PC-3 (cell line): ENCODE measurements at regions not wholly inside any gene's neighbourhood (a gene's known extent, or its start where the extent isn't known, plus 50 kb on each side); places are given as distances from the start of the nearest gene placed in this dataset.
A peak's percentile ranks its signal among the peaks of the same experiment; 100 is the strongest.

Experiments
- ATAC-seq: fragments of 200-7000 bp; cut with Tn5 transposase; 2 replicates; pipeline ENCODE4 v1.9.1; 2020; ENCODE audit warnings: mild to moderate bottlenecking, moderate library complexity
- BruUV-seq: library from RNA; stranded (reverse); fragments of 400-500 nt; replicated peaks from 2 replicates; lab custom pipeline; 2021; lab: Mats Ljungman, UMichigan
- CTCF ChIA-PET: fragments of 300-600 bp; sonication (Branson Sonifier 250); formaldehyde crosslinking; loops from one replicate; lab custom pipeline; 2022; ENCODE audit warnings: antibody characterized with exemption; lab: Charles Lee
- POLR2A ChIA-PET: fragments of 300-600 bp; sonication (Branson Sonifier 250); formaldehyde crosslinking; loops from one replicate; lab custom pipeline; 2022; ENCODE audit warnings: antibody characterized with exemption; ENCODE audit not compliant: unreplicated experiment; lab: Charles Lee
- DNase-seq: peaks from one replicate; pipeline ENCODE4 v3.0.0-alpha.2; 2015
- H2AFZ ChIP-seq: fragments of 300-600 bp; sonication (generic); 2 replicates; pipeline ENCODE4 v1.6.0; 2016; ENCODE audit warnings: antibody characterized with exemption, low read length
- H3F3A ChIP-seq: fragments of 300-600 bp; sonication (generic); one replicate; pipeline ENCODE4 v1.6.0; 2017; ENCODE audit warnings: antibody characterized with exemption, low read length, control low read depth, mild to moderate bottlenecking; ENCODE audit not compliant: unreplicated experiment
- H3K27ac ChIP-seq: fragments of 300-600 bp; sonication (generic); 2 replicates; pipeline ENCODE4 v1.5.1; 2016; ENCODE audit warnings: mild to moderate bottlenecking, low read length
- H3K27me3 ChIP-seq: fragments of 300-600 bp; sonication (generic); 2 replicates; pipeline ENCODE4 v1.6.1; 2016; ENCODE audit warnings: low read length, mixed read lengths
- H3K36me3 ChIP-seq: fragments of 300-600 bp; sonication (generic); 2 replicates; pipeline ENCODE4 v1.6.1; 2016; ENCODE audit warnings: low read depth, mixed run types, low read length, mixed read lengths
- H3K4me1 ChIP-seq: fragments of 300-600 bp; sonication (generic); 2 replicates; pipeline ENCODE4 v1.5.1; 2016; ENCODE audit warnings: low read length; ENCODE audit not compliant: insufficient read depth
- H3K4me2 ChIP-seq: fragments of 300-600 bp; sonication (generic); 2 replicates; pipeline ENCODE4 v1.6.0; 2016; ENCODE audit warnings: low read length
- H3K4me3 ChIP-seq: fragments of 300-600 bp; sonication (generic); 2 replicates; pipeline ENCODE4 v1.5.1; 2016; ENCODE audit warnings: mild to moderate bottlenecking, low read length, mixed read lengths
- H3K79me2 ChIP-seq: fragments of 300-600 bp; sonication (generic); 2 replicates; pipeline ENCODE4 v1.6.1; 2017; ENCODE audit warnings: low read length, mixed read lengths
- H3K9ac ChIP-seq: fragments of 300-600 bp; sonication (generic); 2 replicates; pipeline ENCODE4 v1.6.0; 2016; ENCODE audit warnings: mild to moderate bottlenecking, low read length
- H3K9me2 ChIP-seq: fragments of 300-600 bp; sonication (generic); replicated peaks from 2 replicates; pipeline ENCODE4 v1.6.1; 2016; ENCODE audit warnings: mixed run types, low read length, mixed read lengths
- H3K9me3 ChIP-seq: fragments of 300-600 bp; sonication (generic); 2 replicates; pipeline ENCODE4 v1.6.1; 2016; ENCODE audit warnings: low read length, mixed read lengths
- H4K20me1 ChIP-seq: fragments of 300-600 bp; sonication (generic); 2 replicates; pipeline ENCODE4 v1.6.1; 2016; ENCODE audit warnings: low read length, mixed read lengths
- EZH2 ChIP-seq: fragments of 300-600 bp; sonication (generic); IDR thresholded peaks from one replicate; pipeline ENCODE4 v1.6.1; 2017; ENCODE audit warnings: antibody characterized with exemption, mild to moderate bottlenecking, low read length; ENCODE audit not compliant: unreplicated experiment
- EZH2phosphoT487 ChIP-seq: fragments of 300-600 bp; sonication (generic); IDR thresholded peaks from 2 replicates; pipeline ENCODE4 v1.6.1; 2018; ENCODE audit warnings: mild to moderate bottlenecking, antibody characterized with exemption, low read length, borderline replicate concordance
- intact Hi-C: fragments of 100-400 bp; cut with micrococcal nuclease; formaldehyde crosslinking; loops from 2 replicates; pipeline ENCODE4 v1.9.0; 2023
- TF ChIP-seq, protein P1 (sequence below): fragments of 300-600 bp; sonication (generic); conservative IDR thresholded peaks from 2 replicates; pipeline ENCODE4 v1.5.1; 2017; ENCODE audit warnings: antibody characterized with exemption, low read depth, mild to moderate bottlenecking, low read length

DNA sequence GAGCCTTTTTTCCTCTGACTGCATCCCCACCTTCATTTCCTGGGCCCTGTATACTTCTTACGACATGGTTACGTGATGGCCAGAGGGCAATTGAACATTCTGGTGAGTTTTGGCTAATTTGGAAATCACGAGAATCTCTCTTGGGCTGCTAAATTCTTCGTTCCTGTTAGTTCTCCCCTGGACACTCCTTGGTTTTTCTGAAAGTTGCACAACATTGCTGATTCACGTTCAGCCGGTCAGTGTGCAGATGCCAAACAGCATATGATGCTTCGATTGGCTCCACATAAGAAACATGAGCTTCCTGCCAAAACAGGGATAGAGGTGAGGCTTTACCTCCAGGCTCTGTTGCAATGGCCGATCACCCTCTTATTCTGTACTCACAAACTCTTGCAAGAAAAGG lies 119.4 kb upstream of the LY86 start:
- POLR2A ChIA-PET, result interaction anchor here (0.7 kb wide), 1 partner anchor 139 kb away, joined by 6 read pairs; no protein-coding TSS in a partner anchor
- TF ChIP-seq EZH2phosphoT487 (no peak), EZH2 (no peak)
- TF ChIP-seq, protein P1, sequence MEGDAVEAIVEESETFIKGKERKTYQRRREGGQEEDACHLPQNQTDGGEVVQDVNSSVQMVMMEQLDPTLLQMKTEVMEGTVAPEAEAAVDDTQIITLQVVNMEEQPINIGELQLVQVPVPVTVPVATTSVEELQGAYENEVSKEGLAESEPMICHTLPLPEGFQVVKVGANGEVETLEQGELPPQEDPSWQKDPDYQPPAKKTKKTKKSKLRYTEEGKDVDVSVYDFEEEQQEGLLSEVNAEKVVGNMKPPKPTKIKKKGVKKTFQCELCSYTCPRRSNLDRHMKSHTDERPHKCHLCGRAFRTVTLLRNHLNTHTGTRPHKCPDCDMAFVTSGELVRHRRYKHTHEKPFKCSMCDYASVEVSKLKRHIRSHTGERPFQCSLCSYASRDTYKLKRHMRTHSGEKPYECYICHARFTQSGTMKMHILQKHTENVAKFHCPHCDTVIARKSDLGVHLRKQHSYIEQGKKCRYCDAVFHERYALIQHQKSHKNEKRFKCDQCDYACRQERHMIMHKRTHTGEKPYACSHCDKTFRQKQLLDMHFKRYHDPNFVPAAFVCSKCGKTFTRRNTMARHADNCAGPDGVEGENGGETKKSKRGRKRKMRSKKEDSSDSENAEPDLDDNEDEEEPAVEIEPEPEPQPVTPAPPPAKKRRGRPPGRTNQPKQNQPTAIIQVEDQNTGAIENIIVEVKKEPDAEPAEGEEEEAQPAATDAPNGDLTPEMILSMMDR, result no peak
- H3K9ac ChIP-seq, result no peak overlapping the region
- H3K4me3 ChIP-seq, result no peak overlapping the region
- H3K36me3 ChIP-seq, result no peaks in the 10 kb centered on the region
- H3K4me1 ChIP-seq, result peaks cover 11% of the 10 kb centered on the region
- H2AFZ ChIP-seq, result peak overlapping the region; percentile 35
- H3F3A ChIP-seq, result no peaks in the 10 kb centered on the region
- DNase-seq, result peak; percentile 77
- no peaks in the 10 kb centered on the region for H4K20me1 ChIP-seq
- no TSS peak for BruUV-seq
- peaks cover 12% of the 10 kb centered on the region; the same call in 1 of the 2 replicates for H3K27me3 ChIP-seq
- intact Hi-C loops, result no loop called here
- peak overlapping the region; percentile 62 for H3K4me2 ChIP-seq
- no peak overlapping the region for H3K27ac ChIP-seq
- no peaks in the 10 kb centered on the region for H3K9me3 ChIP-seq
- no peaks in the 10 kb centered on the region for H3K79me2 ChIP-seq
- no peaks in the 10 kb centered on the region for H3K9me2 ChIP-seq
- CTCF ChIA-PET, result no interaction called here
- ATAC-seq, result no peak

DNA sequence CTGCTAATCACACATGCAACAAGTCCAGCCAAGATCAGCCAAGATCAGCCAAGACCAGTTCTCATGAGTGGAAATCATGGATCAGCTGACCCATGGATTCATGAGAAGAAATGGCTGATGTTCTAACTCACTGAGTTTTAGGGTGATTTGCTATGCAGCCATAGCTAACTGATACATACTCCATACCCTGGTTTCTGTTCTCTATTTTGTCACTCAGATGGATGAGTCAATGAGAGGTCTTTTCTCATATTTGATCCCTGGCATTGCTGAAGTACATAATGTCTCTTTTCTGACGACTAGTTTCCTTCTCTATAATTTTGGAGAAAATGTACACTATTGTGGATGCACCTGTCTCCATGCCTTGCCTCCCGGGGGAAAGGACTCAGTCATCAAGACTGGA lies 118.4 kb upstream of the LY86 start:
- BruUV-seq, result no TSS peak

DNA sequence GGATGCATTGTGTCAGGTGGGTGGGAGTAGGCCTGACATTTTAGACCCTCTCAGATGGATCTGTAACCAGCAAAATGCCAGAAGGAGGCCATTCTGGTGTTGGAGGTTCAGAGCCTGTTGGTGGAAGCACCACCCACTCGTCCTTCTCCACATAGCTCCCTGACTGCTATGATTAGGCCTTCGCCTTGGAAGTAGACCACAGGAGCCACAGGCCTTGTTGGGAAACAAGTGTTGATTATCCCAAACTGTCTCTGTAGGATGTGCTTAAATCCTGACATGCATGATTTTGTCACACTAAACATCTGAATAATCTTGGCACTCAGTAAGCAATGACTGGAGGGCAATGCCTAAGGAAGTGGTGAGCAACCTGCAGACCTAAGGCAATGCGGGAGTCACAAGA lies 117.2 kb upstream of the LY86 start:
- POLR2A ChIA-PET, result no interaction called here
- CTCF ChIA-PET, result no interaction called here
- ATAC-seq (no peak), DNase-seq (no peak)
- no TSS peak for BruUV-seq
- no peaks in the 10 kb centered on the region for H3K9me2 ChIP-seq
- no peak overlapping the region for H3K27ac ChIP-seq
- H3K27me3 ChIP-seq, result peaks cover 7% of the 10 kb centered on the region; the same call in 1 of the 2 replicates
- no peak overlapping the region for H3K4me2 ChIP-seq
- H3K4me3 ChIP-seq, result no peak overlapping the region
- no peaks in the 10 kb centered on the region for H3K36me3 ChIP-seq
- intact Hi-C loops, result no loop called here
- no peaks in the 10 kb centered on the region for H4K20me1 ChIP-seq
- no peaks in the 10 kb centered on the region for H3K79me2 ChIP-seq
- no peaks in the 10 kb centered on the region for H3F3A ChIP-seq
- no peaks in the 10 kb centered on the region for H3K9me3 ChIP-seq
- no peak overlapping the region for H3K9ac ChIP-seq
- peaks cover 11% of the 10 kb centered on the region for H3K4me1 ChIP-seq
- no peak overlapping the region for H2AFZ ChIP-seq
- no peak for TF ChIP-seq EZH2phosphoT487

More for the DNA sequence above, 118.4 kb upstream of the LY86 start:
- ChIA-PET POLR2A (no interaction called here), CTCF (no interaction called here)
- Histone ChIP-seq H3K36me3 (no peaks in the 10 kb centered on the region), H3K4me1 (peaks cover 11% of the 10 kb centered on the region), H3F3A (no peaks in the 10 kb centered on the region), H3K9ac (no peak overlapping the region), H3K27me3 (peaks cover 12% of the 10 kb centered on the region; the same call in 1 of the 2 replicates), H3K9me3 (no peaks in the 10 kb centered on the region), H4K20me1 (no peaks in the 10 kb centered on the region), H3K27ac (no peak overlapping the region), H3K4me2 (no peak overlapping the region), H3K9me2 (no peaks in the 10 kb centered on the region), H2AFZ (no peak overlapping the region), H3K79me2 (no peaks in the 10 kb centered on the region), H3K4me3 (no peak overlapping the region)
- ATAC-seq (no peak), DNase-seq (no peak)
- TF ChIP-seq EZH2phosphoT487 (no peak), EZH2 (no peak)
- TF ChIP-seq, protein P1, result no peak
- intact Hi-C loops, result no loop called here
